ENCODE measurements at regions not wholly inside any gene's neighbourhood (a gene's known extent, or its start where the extent isn't known, plus 50 kb on each side); places are given as distances from the start of the nearest gene placed in this dataset.

GRCh38 chr14:101120641-101121507, 217.4 kb upstream of the RTL1 start:
- no peak for DNase-seq (ENCODE audit: low read depth in 2 of 2)

- DNase-seq (ENCODE audit: low read depth in 2 of 2): no peak
Observed at GRCh38 chr14:101121508-101122139, 218.1 kb upstream of the RTL1 start.

- DNase-seq (ENCODE audit: low read depth in 2 of 2): no peak
Observed at GRCh38 chr14:101122237-101123141, 219.0 kb upstream of the RTL1 start.

- no peak for DNase-seq (ENCODE audit: low read depth in 2 of 2)
Observed at GRCh38 chr14:101123618-101124510, 220.3 kb upstream of the RTL1 start.

- no peak for DNase-seq (ENCODE audit: low read depth in 2 of 2)
Observed at GRCh38 chr14:101124815-101125214, 221.3 kb upstream of the RTL1 start.

- no peak for DNase-seq (ENCODE audit: low read depth in 2 of 2)
Observed at GRCh38 chr14:101125313-101125712, 221.8 kb upstream of the RTL1 start.

- no peak for DNase-seq (ENCODE audit: low read depth in 2 of 2)
Observed at GRCh38 chr14:101125719-101126651, 222.5 kb upstream of the RTL1 start.

GRCh38 chr14:101126731-101127130, 223.2 kb upstream of the RTL1 start:
- DNase-seq (ENCODE audit: low read depth in 2 of 2): no peak

GRCh38 chr14:101127224-101127623, 223.7 kb upstream of the RTL1 start:
- DNase-seq (ENCODE audit: low read depth in 2 of 2): no peak

- DNase-seq (ENCODE audit: low read depth in 2 of 2): no peak
Observed at GRCh38 chr14:101128478-101129321, 225.2 kb upstream of the RTL1 start.

- DNase-seq (ENCODE audit: low read depth in 2 of 2): no peak
Observed at GRCh38 chr14:101129521-101130167, 226.1 kb upstream of the RTL1 start.

GRCh38 chr14:101130861-101131260, 227.3 kb upstream of the RTL1 start:
- DNase-seq (ENCODE audit: low read depth in 2 of 2): no peak

- DNase-seq (ENCODE audit: low read depth in 2 of 2): no peak
Observed at GRCh38 chr14:101131451-101131916, 228.0 kb upstream of the RTL1 start.

GRCh38 chr14:101132051-101132571, 228.6 kb upstream of the RTL1 start:
- no peak for DNase-seq (ENCODE audit: low read depth in 2 of 2)

- DNase-seq (ENCODE audit: low read depth in 2 of 2): no peak
Observed at GRCh38 chr14:101132588-101132987, 229.1 kb upstream of the RTL1 start.

GRCh38 chr14:101133068-101133467, 229.5 kb upstream of the RTL1 start:
- DNase-seq (ENCODE audit: low read depth in 2 of 2): no peak

- DNase-seq (ENCODE audit: low read depth in 2 of 2): no peak
Observed at GRCh38 chr14:101134161-101134631, 230.7 kb upstream of the RTL1 start.

- no peak for DNase-seq (ENCODE audit: low read depth in 2 of 2)
Observed at GRCh38 chr14:101134851-101135433, 231.4 kb upstream of the RTL1 start.

Measured in stimulated activated CD8-positive, alpha-beta memory T cell treated with anti-CD3 and anti-CD28 coated beads, Interleukin-15, amount 100 ng/mL, for 4 hours (primary cell).